PC-9 (cell line): ENCODE measurements at regions not wholly inside any gene's neighbourhood (a gene's known extent, or its start where the extent isn't known, plus 50 kb on each side); places are given as distances from the start of the nearest gene placed in this dataset.

Source experiments
- BruUV-seq: library from RNA; stranded (reverse); fragments of 400-500 nt; replicated peaks from 2 replicates; lab custom pipeline; 2021; lab: Mats Ljungman, UMichigan
- CTCF ChIA-PET: fragments of 300-600 bp; sonication (Branson Sonifier 250); formaldehyde crosslinking; loops from one replicate; lab custom pipeline; 2022; ENCODE audit warnings: antibody characterized with exemption; lab: Charles Lee
- POLR2A ChIA-PET: fragments of 300-600 bp; sonication (Branson Sonifier 250); formaldehyde crosslinking; loops from one replicate; lab custom pipeline; 2022; ENCODE audit warnings: antibody characterized with exemption; ENCODE audit not compliant: unreplicated experiment; lab: Charles Lee
- DNase-seq, 2 experiments: peaks; one replicate each; pipeline versions ENCODE4 v3.0.0 to v3.0.0-alpha.2; 2015 to 2022; ENCODE audit warnings: mixed read lengths in 1 of 2
- H2AFZ ChIP-seq: fragments of 200-600 bp; sonication (generic); 2 replicates; pipeline ENCODE4 v1.8.1; 2017; ENCODE audit warnings: antibody characterized with exemption
- H3F3A ChIP-seq: fragments of 200-600 bp; sonication (generic); 2 replicates; pipeline ENCODE4 v1.8.1; 2017; ENCODE audit warnings: antibody characterized with exemption, mild to moderate bottlenecking, low read depth; ENCODE audit not compliant: insufficient read depth
- H3K27ac ChIP-seq: fragments of 200-600 bp; sonication (generic); 2 replicates; pipeline ENCODE4 v1.6.1; 2016; ENCODE audit warnings: mixed run types
- H3K27me3 ChIP-seq: fragments of 200-600 bp; sonication (generic); 2 replicates; pipeline ENCODE4 v1.6.1; 2016; ENCODE audit warnings: low read depth, mixed run types; ENCODE audit not compliant: insufficient read depth
- H3K36me3 ChIP-seq: fragments of 200-600 bp; sonication (generic); 2 replicates; pipeline ENCODE4 v1.6.1; 2016; ENCODE audit warnings: low read depth, mixed run types
- H3K4me1 ChIP-seq: fragments of 200-600 bp; sonication (generic); replicated peaks from 2 replicates; pipeline ENCODE4 v1.6.1; 2016; ENCODE audit warnings: mixed run types; ENCODE audit not compliant: insufficient read depth
- H3K4me2 ChIP-seq: fragments of 200-600 bp; sonication (generic); 2 replicates; pipeline ENCODE4 v1.6.1; 2017; ENCODE audit warnings: mixed run types
- H3K4me3 ChIP-seq: fragments of 200-600 bp; sonication (generic); 2 replicates; pipeline ENCODE4 v1.6.1; 2016; ENCODE audit warnings: mixed run types
- H3K79me2 ChIP-seq: fragments of 200-600 bp; sonication (generic); 2 replicates; pipeline ENCODE4 v1.6.1; 2017; ENCODE audit warnings: low read depth, mixed run types
- H3K9me2 ChIP-seq: fragments of 200-600 bp; sonication (generic); 2 replicates; pipeline ENCODE4 v1.8.1; 2017; ENCODE audit warnings: mild to moderate bottlenecking; ENCODE audit not compliant: insufficient read depth
- H3K9me3 ChIP-seq: fragments of 200-600 bp; sonication (generic); 2 replicates; pipeline ENCODE4 v1.8.1; 2016; ENCODE audit warnings: low read depth; ENCODE audit not compliant: insufficient read depth
- H4K20me1 ChIP-seq: fragments of 200-600 bp; sonication (generic); 2 replicates; pipeline ENCODE4 v1.8.1; 2017; ENCODE audit not compliant: insufficient read depth
- CTCF ChIP-seq: fragments of 200-600 bp; sonication (generic); conservative IDR thresholded peaks from 2 replicates; pipeline ENCODE4 v1.6.1; 2017; ENCODE audit warnings: mixed run types, antibody characterized with exemption, mild to moderate bottlenecking, moderate library complexity
- EZH2 ChIP-seq: fragments of 200-600 bp; sonication (generic); IDR thresholded peaks from 2 replicates; pipeline ENCODE4 v1.8.0; 2017; ENCODE audit warnings: antibody characterized with exemption, low read depth
- intact Hi-C: fragments of 100-400 bp; cut with micrococcal nuclease; formaldehyde crosslinking; loops from one replicate; pipeline ENCODE4 v1.10.0; 2022; ENCODE audit not compliant: unreplicated experiment

- Histone ChIP-seq H3K27me3 (peaks cover 96% of the 10 kb centered on the region), H3K9me2 (no peaks in the 10 kb centered on the region), H3K9me3 (no peaks in the 10 kb centered on the region), H3F3A (no peaks in the 10 kb centered on the region), H3K27ac (no peak overlapping the region), H3K4me2 (no peak overlapping the region), H3K4me1 (no peaks in the 10 kb centered on the region), H3K79me2 (no peaks in the 10 kb centered on the region), H4K20me1 (no peaks in the 10 kb centered on the region), H3K36me3 (no peaks in the 10 kb centered on the region), H2AFZ (no peak overlapping the region), H3K4me3 (no peak overlapping the region)
- CTCF ChIA-PET = no interaction called here
- POLR2A ChIA-PET = no interaction called here
- no peak for TF ChIP-seq EZH2
- no peak for TF ChIP-seq CTCF
- intact Hi-C loops = no loop called here
- no TSS peak for BruUV-seq
- DNase-seq = no peak
Observed at GRCh38 chr1:4053774-4054173, 153.7 kb upstream of the C1orf174 start.

- H2AFZ ChIP-seq = no peak overlapping the region
- intact Hi-C loops = no loop called here
- peaks cover 95% of the 10 kb centered on the region for H3K27me3 ChIP-seq
- no peaks in the 10 kb centered on the region for H3K79me2 ChIP-seq
- H3K9me2 ChIP-seq = no peaks in the 10 kb centered on the region
- no peaks in the 10 kb centered on the region for H3F3A ChIP-seq
- ChIA-PET CTCF (no interaction called here), POLR2A (no interaction called here)
- no peak overlapping the region for H3K4me3 ChIP-seq
- no peaks in the 10 kb centered on the region for H3K36me3 ChIP-seq
- H3K9me3 ChIP-seq = no peaks in the 10 kb centered on the region
- no peak overlapping the region for H3K4me2 ChIP-seq
- TF ChIP-seq EZH2 = no peak
- TF ChIP-seq CTCF = no peak
- DNase-seq = no peak
- no peaks in the 10 kb centered on the region for H3K4me1 ChIP-seq
- H3K27ac ChIP-seq = no peak overlapping the region
- BruUV-seq = no TSS peak
- H4K20me1 ChIP-seq = no peaks in the 10 kb centered on the region
Observed at GRCh38 chr1:4055294-4055967, 155.4 kb upstream of the C1orf174 start.

GRCh38 chr1:4056422-4056821, 156.3 kb upstream of the C1orf174 start:
- BruUV-seq = no TSS peak
- TF ChIP-seq EZH2 (no peak), CTCF (no peak)
- H3K9me2 ChIP-seq = no peaks in the 10 kb centered on the region
- no peaks in the 10 kb centered on the region for H3K79me2 ChIP-seq
- intact Hi-C loops = no loop called here
- POLR2A ChIA-PET = no interaction called here
- no peak overlapping the region for H3K4me2 ChIP-seq
- no peaks in the 10 kb centered on the region for H3K9me3 ChIP-seq
- no peaks in the 10 kb centered on the region for H4K20me1 ChIP-seq
- no peaks in the 10 kb centered on the region for H3K4me1 ChIP-seq
- CTCF ChIA-PET = no interaction called here
- H2AFZ ChIP-seq = no peak overlapping the region
- DNase-seq = no peak
- peaks cover 96% of the 10 kb centered on the region for H3K27me3 ChIP-seq
- H3K36me3 ChIP-seq = no peaks in the 10 kb centered on the region
- no peak overlapping the region for H3K4me3 ChIP-seq
- H3K27ac ChIP-seq = no peak overlapping the region
- no peaks in the 10 kb centered on the region for H3F3A ChIP-seq
